Caco-2 (cell line): ENCODE measurements at regions not wholly inside any gene's neighbourhood (a gene's known extent, or its start where the extent isn't known, plus 50 kb on each side); places are given as distances from the start of the nearest gene placed in this dataset.

Experiments used
- BruUV-seq: library from RNA; stranded (reverse); fragments of 400-500 nt; replicated peaks from 2 replicates; lab custom pipeline; 2021; lab: Mats Ljungman, UMichigan
- CTCF ChIA-PET: fragments of 300-600 bp; sonication (Branson Sonifier 250); formaldehyde crosslinking; loops from one replicate; lab custom pipeline; 2022; ENCODE audit warnings: antibody characterized with exemption; lab: Charles Lee
- POLR2A ChIA-PET: fragments of 300-600 bp; sonication (Branson Sonifier 250); formaldehyde crosslinking; loops from one replicate; lab custom pipeline; 2022; ENCODE audit warnings: antibody characterized with exemption; lab: Charles Lee
- DNase-seq, 2 experiments: peaks; one replicate each; pipeline versions ENCODE4 v3.0.0 to v3.0.0-alpha.2; 2020 to 2022
- H3K27me3 ChIP-seq: replicated peaks from 2 replicates; pipeline ENCODE4 v1.6.0; 2011; ENCODE audit warnings: low read length; ENCODE audit not compliant: control insufficient read depth, insufficient read depth
- H3K36me3 ChIP-seq: 2 replicates; pipeline ENCODE4 v1.5.1; 2011; ENCODE audit warnings: low read length; ENCODE audit not compliant: control insufficient read depth, insufficient read depth
- H3K4me1 ChIP-seq: fragments of 250-450 bp; sonication (Bioruptor Pico); 2 replicates; pipeline ENCODE4 v1.5.1; 2020; ENCODE audit warnings: mild to moderate bottlenecking
- H3K4me3 ChIP-seq: 2 replicates; pipeline ENCODE4 v1.5.1; 2011; ENCODE audit warnings: low read depth, mild to moderate bottlenecking, control low read depth, low read length
- H3K9me3 ChIP-seq: fragments of 250-450 bp; sonication (Bioruptor Pico); 2 replicates; pipeline ENCODE4 v1.5.1; 2020; ENCODE audit warnings: mild to moderate bottlenecking, moderate library complexity
- H3K27ac Mint-ChIP-seq: one replicate; pipeline ENCODE4 v1.8.0; 2022; ENCODE audit warnings: mixed read lengths; ENCODE audit not compliant: unreplicated experiment
- H3K27me3 Mint-ChIP-seq: one replicate; pipeline ENCODE4 v1.8.0; 2022; ENCODE audit warnings: mixed read lengths; ENCODE audit not compliant: insufficient read depth, unreplicated experiment
- H3K36me3 Mint-ChIP-seq: one replicate; pipeline ENCODE4 v1.8.0; 2022; ENCODE audit warnings: mild to moderate bottlenecking, mixed read lengths; ENCODE audit not compliant: insufficient read depth, unreplicated experiment
- H3K4me1 Mint-ChIP-seq: one replicate; pipeline ENCODE4 v1.8.0; 2022; ENCODE audit warnings: low read depth, mixed read lengths; ENCODE audit not compliant: unreplicated experiment
- H3K4me3 Mint-ChIP-seq: one replicate; pipeline ENCODE4 v1.8.0; 2022; ENCODE audit warnings: mild to moderate bottlenecking, moderate library complexity, mixed read lengths; ENCODE audit not compliant: unreplicated experiment
- H3K9me3 Mint-ChIP-seq: one replicate; pipeline ENCODE4 v1.8.0; 2022; ENCODE audit warnings: mixed read lengths; ENCODE audit not compliant: unreplicated experiment
- intact Hi-C: fragments of 100-400 bp; cut with micrococcal nuclease; formaldehyde crosslinking; loops from one replicate; pipeline ENCODE4 v1.10.0; 2022; ENCODE audit not compliant: unreplicated experiment
- TF ChIP-seq, protein P1 (sequence below), 2 experiments: fragments of 200-600 bp in 1 of 2; IDR thresholded peaks; 1 replicate in 1 of 2; 2 replicates in 1 of 2; pipeline versions ENCODE4 v1.5.1 to v1.8.0; 2011 to 2022; ENCODE audit warnings: antibody characterized with exemption in 1 of 2, control low read depth in 1 of 2, inconsistent platforms in 1 of 2, low read depth in 1 of 2, low read length in 1 of 2, mild to moderate bottlenecking in 1 of 2, moderate library complexity in 1 of 2; ENCODE audit not compliant: insufficient read depth in 1 of 2, severe bottlenecking in 1 of 2, unreplicated experiment in 1 of 2

DNA sequence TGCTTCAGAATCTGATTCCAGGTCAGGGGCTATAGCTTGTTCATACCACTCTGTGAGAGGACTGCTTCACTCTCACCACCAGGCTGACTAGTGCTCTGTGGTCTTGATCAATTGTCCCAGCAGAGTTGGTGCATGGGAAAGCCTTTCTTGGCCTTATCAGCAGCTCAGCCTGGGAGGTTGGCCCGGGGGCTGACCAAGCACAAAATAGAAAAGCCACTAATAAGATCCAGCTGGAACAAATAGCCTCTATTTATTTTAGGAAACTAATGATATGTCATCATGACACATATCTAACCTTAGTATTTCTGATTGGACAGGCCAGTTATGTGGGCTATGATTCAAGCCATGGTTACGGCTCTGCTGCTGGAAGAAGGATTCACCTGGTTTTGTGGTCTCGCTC, 134.2 kb downstream of the GDAP2 start:
- BruUV-seq = no TSS peak
- no peak overlapping the region for H3K27ac Mint-ChIP-seq
- CTCF ChIA-PET = interaction anchor here (0.6 kb wide), 1 partner anchor 1419 kb away, joined by 3 read pairs; no protein-coding TSS in a partner anchor
- no peaks in the 10 kb centered on the region for H3K4me1 Mint-ChIP-seq
- no peak overlapping the region for H3K4me3 ChIP-seq
- H3K4me1 ChIP-seq = no peaks in the 10 kb centered on the region
- no peak for DNase-seq
- intact Hi-C loops = no loop called here
- TF ChIP-seq, protein P1, sequence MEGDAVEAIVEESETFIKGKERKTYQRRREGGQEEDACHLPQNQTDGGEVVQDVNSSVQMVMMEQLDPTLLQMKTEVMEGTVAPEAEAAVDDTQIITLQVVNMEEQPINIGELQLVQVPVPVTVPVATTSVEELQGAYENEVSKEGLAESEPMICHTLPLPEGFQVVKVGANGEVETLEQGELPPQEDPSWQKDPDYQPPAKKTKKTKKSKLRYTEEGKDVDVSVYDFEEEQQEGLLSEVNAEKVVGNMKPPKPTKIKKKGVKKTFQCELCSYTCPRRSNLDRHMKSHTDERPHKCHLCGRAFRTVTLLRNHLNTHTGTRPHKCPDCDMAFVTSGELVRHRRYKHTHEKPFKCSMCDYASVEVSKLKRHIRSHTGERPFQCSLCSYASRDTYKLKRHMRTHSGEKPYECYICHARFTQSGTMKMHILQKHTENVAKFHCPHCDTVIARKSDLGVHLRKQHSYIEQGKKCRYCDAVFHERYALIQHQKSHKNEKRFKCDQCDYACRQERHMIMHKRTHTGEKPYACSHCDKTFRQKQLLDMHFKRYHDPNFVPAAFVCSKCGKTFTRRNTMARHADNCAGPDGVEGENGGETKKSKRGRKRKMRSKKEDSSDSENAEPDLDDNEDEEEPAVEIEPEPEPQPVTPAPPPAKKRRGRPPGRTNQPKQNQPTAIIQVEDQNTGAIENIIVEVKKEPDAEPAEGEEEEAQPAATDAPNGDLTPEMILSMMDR (IDR thresholded peaks at IDR 0.05; ENCODE audit: insufficient read depth in 1 of 2, low read depth in 1 of 2, low read length in 1 of 2, severe bottlenecking in 1 of 2, unreplicated experiment in 1 of 2) = no peak
- H3K4me3 Mint-ChIP-seq = no peak overlapping the region
- H3K36me3 Mint-ChIP-seq = no peaks in the 10 kb centered on the region
- no peaks in the 10 kb centered on the region for H3K9me3 ChIP-seq
- no peaks in the 10 kb centered on the region for H3K27me3 ChIP-seq
- POLR2A ChIA-PET = no interaction called here
- H3K27me3 Mint-ChIP-seq = no peaks in the 10 kb centered on the region
- no peaks in the 10 kb centered on the region for H3K36me3 ChIP-seq
- peaks cover 9% of the 10 kb centered on the region for H3K9me3 Mint-ChIP-seq

DNA sequence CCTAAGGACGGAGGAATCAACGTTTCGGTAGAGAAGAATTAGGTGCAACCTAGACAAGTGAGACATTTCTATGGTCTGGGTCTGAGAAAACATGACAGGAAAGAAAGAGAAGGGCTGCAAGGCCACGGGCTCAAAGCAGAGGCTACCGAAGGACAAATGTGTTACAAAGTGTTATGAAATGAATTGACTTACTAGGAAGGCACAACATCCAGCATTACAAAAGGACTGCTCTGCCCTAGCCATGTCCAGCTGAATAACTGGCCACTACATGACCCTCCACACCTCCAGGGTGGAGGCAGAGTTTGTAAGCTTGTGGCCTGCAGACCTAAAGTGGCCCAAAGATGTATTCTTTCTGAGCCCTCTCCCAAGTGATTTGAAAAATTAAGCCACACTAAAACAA, 133.6 kb downstream of the GDAP2 start:
- Histone ChIP-seq H3K9me3 (no peaks in the 10 kb centered on the region), H3K36me3 (no peaks in the 10 kb centered on the region), H3K4me1 (no peaks in the 10 kb centered on the region), H3K4me3 (no peak overlapping the region), H3K27me3 (no peaks in the 10 kb centered on the region)
- intact Hi-C loops = no loop called here
- TF ChIP-seq, protein P1 (IDR thresholded peaks at IDR 0.05; ENCODE audit: insufficient read depth in 1 of 2, low read depth in 1 of 2, low read length in 1 of 2, severe bottlenecking in 1 of 2, unreplicated experiment in 1 of 2) = no peak
- H3K27me3 Mint-ChIP-seq = no peaks in the 10 kb centered on the region
- peaks cover 9% of the 10 kb centered on the region for H3K9me3 Mint-ChIP-seq
- BruUV-seq = no TSS peak
- H3K27ac Mint-ChIP-seq = no peak overlapping the region
- H3K36me3 Mint-ChIP-seq = no peaks in the 10 kb centered on the region
- H3K4me1 Mint-ChIP-seq = no peaks in the 10 kb centered on the region
- no peak for DNase-seq
- no peak overlapping the region for H3K4me3 Mint-ChIP-seq
- POLR2A ChIA-PET = no interaction called here
- CTCF ChIA-PET = interaction anchor here (0.6 kb wide), 1 partner anchor 1418 kb away, joined by 3 read pairs; no protein-coding TSS in a partner anchor

DNA sequence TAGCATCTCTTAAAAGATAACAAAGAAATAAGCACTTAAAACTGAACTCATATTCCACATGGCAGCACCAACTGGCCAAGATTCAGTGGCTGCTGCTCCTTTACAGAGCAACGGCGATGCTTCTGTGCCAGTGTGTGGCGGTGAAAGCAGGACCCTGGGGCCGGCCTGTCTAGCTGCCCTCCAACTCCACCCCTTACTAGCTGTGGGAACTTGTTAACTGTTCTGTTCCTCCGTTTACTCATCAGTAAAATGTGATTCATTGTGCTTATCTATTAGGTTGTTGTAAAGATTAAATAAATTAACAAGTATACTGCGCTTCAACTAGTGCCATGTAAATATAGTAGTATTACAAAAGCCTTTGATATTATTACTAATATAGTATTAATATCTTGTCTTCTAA, 133.2 kb downstream of the GDAP2 start:
- Mint-ChIP-seq H3K4me1 (no peaks in the 10 kb centered on the region), H3K27ac (no peak overlapping the region), H3K9me3 (peaks cover 9% of the 10 kb centered on the region), H3K27me3 (no peaks in the 10 kb centered on the region), H3K4me3 (no peak overlapping the region), H3K36me3 (no peaks in the 10 kb centered on the region)
- no peaks in the 10 kb centered on the region for H3K27me3 ChIP-seq
- no peaks in the 10 kb centered on the region for H3K36me3 ChIP-seq
- POLR2A ChIA-PET = no interaction called here
- CTCF ChIA-PET = no interaction called here
- TF ChIP-seq, protein P1 (IDR thresholded peaks at IDR 0.05; ENCODE audit: insufficient read depth in 1 of 2, low read depth in 1 of 2, low read length in 1 of 2, severe bottlenecking in 1 of 2, unreplicated experiment in 1 of 2) = no peak
- intact Hi-C loops = no loop called here
- H3K4me1 ChIP-seq = no peaks in the 10 kb centered on the region
- DNase-seq = no peak
- H3K9me3 ChIP-seq = no peaks in the 10 kb centered on the region
- no peak overlapping the region for H3K4me3 ChIP-seq
- no TSS peak for BruUV-seq
